GM13977 (cell line): ENCODE measurements at regions not wholly inside any gene's neighbourhood (a gene's known extent, or its start where the extent isn't known, plus 50 kb on each side); places are given as distances from the start of the nearest gene placed in this dataset.

Experiments
- DNase-seq: peaks from one replicate; pipeline ENCODE4 v3.0.0; 2012; ENCODE audit warnings: low spot score
- in situ Hi-C: fragments of 300-500 bp; cut with MboI; formaldehyde crosslinking; loops from one replicate; pipeline ENCODE4 v1.12.0; 2022; ENCODE audit warnings: low sequenced_read_pairs, low pct_unique_long_range_greater_than_20kb, mixed read lengths, inconsistent platforms; ENCODE audit not compliant: unreplicated experiment
- TF ChIP-seq, protein P1 (sequence below): IDR thresholded peaks from 2 replicates; pipeline ENCODE4 v1.5.1; 2012; ENCODE audit warnings: mild to moderate bottlenecking, control low read depth; ENCODE audit not compliant: insufficient read depth; ENCODE audit errors: extremely low read depth, missing control alignments

DNA sequence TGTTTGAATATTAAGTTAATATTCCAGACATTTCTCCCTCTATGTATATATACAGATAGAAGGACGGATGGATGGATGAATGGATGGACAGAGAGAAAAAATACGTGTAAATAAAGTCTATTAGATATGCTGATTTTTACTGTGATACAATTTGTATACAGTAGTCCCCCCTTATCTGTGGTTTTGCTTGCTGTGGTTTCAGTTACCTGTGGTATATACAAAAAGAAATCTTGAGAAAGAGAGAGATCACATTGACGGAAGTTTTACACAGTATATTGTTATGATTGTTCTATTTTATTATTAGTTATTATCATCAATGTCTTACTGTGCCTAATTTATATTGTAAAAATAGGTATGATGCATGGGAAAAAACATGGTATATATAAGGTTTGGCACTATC, 290.2 kb downstream of the UTRN start:
- TF ChIP-seq, protein P1, sequence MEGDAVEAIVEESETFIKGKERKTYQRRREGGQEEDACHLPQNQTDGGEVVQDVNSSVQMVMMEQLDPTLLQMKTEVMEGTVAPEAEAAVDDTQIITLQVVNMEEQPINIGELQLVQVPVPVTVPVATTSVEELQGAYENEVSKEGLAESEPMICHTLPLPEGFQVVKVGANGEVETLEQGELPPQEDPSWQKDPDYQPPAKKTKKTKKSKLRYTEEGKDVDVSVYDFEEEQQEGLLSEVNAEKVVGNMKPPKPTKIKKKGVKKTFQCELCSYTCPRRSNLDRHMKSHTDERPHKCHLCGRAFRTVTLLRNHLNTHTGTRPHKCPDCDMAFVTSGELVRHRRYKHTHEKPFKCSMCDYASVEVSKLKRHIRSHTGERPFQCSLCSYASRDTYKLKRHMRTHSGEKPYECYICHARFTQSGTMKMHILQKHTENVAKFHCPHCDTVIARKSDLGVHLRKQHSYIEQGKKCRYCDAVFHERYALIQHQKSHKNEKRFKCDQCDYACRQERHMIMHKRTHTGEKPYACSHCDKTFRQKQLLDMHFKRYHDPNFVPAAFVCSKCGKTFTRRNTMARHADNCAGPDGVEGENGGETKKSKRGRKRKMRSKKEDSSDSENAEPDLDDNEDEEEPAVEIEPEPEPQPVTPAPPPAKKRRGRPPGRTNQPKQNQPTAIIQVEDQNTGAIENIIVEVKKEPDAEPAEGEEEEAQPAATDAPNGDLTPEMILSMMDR = no peak
- in situ Hi-C loops = loop anchor here (25.0 kb wide), 2 partner anchors 362 to 637 kb away; no protein-coding TSS in a partner anchor
- DNase-seq = no peak

DNA sequence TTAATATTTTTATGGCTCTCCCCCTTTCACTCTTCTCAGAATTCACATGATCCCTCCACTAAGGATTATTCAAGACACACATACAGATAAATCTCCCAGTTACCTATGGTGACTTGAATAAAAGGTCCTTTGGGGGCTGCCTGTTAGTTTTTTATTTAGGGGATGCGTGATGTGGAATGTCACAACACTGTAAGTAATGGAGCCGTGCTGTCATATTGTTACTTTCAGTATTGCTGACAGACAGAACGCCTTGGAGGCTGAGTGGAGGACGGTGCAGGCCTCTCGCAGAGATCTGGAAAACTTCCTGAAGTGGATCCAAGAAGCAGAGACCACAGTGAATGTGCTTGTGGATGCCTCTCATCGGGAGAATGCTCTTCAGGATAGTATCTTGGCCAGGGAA, 291.7 kb downstream of the UTRN start:
- TF ChIP-seq, protein P1 = no peak
- in situ Hi-C loops = loop anchor here (25.0 kb wide), 2 partner anchors 360 to 635 kb away; no protein-coding TSS in a partner anchor
- DNase-seq = no peak

DNA sequence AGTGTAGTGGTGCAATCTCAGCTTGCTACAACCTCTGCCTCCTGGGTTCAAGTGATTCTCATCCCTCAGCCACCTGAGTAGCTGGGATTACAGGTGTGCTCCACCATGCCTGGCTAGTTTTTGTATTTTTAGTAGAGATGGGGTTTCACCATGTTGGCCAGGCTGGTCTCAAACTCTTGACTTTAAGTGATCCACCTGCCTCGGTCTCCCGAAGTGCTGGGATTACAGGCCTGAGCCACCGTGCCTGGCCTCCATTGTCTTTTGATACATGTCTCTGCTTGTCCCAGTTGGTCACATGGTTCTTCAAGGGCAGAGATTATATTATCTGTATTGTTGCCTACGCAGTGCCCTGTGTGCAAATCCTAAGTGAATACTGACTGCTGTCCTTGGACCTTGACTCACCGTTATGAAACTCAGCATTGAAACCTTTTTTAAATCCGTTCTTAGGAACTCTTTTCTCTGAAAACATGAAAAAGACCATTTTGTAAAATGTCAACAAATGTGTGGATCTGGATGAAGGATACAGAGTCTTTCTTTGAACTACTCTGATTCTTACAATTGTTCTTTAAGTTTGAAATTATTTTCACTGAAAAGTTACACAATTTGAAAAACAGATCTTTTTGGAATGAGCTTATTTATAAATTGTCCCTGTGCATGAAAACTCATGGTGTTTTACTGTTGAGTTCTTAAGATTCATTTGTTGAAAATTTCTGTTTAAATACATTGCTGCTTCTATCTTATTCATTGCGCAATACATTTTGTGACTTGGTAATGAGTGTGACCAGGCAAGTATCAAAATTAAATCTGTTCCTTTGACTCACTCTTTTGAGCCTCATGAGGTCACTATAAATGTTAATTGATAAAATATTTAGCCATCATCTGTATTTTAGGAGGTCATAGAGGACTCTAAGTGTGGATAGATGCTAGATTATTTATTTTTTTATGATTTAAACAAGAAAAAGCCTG, 293.5 kb downstream of the UTRN start:
- in situ Hi-C loops = loop anchor here (25.0 kb wide), 2 partner anchors 359 to 634 kb away; no protein-coding TSS in a partner anchor
- TF ChIP-seq, protein P1 = no peak
- DNase-seq = no peak

DNA sequence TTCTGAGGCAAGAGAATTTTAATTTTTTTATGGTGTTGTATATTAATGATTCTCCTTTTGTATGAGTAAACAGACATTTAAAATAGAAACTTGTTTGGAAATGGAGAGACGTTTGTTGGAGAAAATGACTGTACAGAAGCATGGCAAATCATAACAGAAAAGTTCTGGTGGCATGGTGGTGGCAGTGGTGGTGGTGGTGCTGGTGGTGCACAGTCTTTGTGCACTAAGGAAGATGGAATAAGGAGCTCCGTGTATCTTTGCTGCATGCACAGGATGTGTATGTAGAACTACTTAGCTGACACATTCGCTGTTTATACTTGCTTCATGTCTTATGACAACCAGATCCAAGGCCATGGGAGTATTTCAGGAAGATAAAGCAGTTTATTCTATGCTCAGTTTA, 294.9 kb downstream of the UTRN start:
- in situ Hi-C loops = loop anchor here (25.0 kb wide), 2 partner anchors 357 to 632 kb away; no protein-coding TSS in a partner anchor

DNA sequence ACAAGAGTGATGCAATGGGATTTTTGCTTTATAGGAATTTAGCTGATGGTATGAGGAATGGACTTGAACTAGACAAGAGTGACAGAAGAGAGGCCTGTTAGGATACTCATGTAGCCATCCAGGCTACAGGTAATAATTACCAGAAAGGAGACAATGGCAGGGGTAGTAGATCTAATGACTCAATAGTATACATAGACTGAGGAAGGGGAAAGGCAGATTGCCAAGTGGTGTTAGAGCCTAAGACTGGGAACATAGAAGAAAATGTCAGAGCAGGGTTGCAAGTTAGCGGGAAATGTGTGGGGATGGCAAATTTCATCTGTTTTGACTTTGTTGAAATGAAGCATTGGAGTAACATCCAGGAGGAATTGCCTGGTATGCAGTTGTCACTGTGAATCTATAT, 295.6 kb downstream of the UTRN start:
- DNase-seq = no peak
- in situ Hi-C loops = loop anchor here (25.0 kb wide), 2 partner anchors 357 to 632 kb away; no protein-coding TSS in a partner anchor
- TF ChIP-seq, protein P1 = no peak

More for the DNA sequence above, 294.9 kb downstream of the UTRN start:
- TF ChIP-seq, protein P1 = no peak
- DNase-seq = no peak

DNA sequence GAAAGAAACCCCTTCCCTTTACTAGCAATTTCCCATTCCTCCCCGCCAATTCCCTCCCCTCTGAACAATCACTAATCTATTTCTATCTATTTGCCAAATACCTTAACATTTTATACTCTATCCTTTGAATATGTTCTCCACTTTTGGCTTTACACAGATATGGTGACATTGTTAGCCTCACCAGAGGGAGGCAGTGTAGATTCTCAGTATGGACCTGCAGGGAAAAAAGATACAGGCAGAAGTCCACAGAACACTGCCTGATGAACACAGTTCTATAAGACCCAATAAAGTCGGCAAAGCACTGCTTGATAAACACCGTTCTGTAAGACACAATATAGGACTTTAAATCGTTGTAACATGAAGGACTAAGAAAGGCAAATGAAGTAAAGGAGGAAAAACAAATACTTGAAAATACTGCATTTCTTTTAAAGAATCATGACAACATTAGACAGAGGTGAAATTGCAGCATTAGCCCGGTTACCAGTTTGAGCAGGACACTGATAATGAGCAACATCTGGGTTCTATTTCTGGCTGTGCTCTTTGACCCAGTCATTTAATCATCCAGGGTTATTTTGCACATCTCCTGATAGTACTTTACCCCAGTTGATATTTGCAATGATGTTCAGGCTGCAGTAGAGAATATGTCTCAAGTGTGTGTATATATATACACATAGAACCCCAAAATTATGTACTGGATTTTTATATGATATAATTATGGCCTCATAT, 296.8 kb downstream of the UTRN start:
- peak; percentile 5 for DNase-seq
- TF ChIP-seq, protein P1 = peak; percentile 64
- in situ Hi-C loops = loop anchor here (25.0 kb wide), 2 partner anchors 355 to 630 kb away; no protein-coding TSS in a partner anchor
